ENCODE measurements at regions not wholly inside any gene's neighbourhood (a gene's known extent, or its start where the extent isn't known, plus 50 kb on each side); places are given as distances from the start of the nearest gene placed in this dataset. TPM values are rescaled to one million over a fixed set of nuclear protein-coding genes. Genes with fewer than 3 reads are reported as not detected.

DNA sequence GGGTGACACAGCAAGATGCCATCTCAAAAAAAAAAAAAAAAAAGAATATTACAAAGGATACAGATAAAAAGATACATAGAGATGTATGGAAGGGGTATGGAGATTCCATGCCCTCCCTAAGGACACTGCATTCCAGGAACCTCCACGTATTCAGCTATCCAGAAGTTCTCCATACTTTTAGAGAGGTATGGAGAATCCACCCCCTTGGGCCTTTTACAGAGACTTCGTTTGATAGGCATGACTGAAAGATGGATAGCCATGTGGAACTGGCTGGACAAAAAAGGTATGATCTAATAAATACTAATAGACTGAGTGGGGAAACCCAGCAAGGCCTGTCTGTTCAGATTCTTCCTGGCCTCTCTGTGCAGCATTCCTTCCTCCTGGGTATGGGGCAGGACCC lies 56.6 kb upstream of the DMRT1 start:
- H3K4me1 ChIP-seq, result no peaks in the 10 kb centered on the region
- H3K4me3 ChIP-seq, result no peak overlapping the region
- H3K36me3 ChIP-seq, result no peaks in the 10 kb centered on the region
- intact Hi-C loops (cut with DNase I), result no loop called here
- no peak for DNase-seq (ENCODE audit: extremely low spot score in 2 of 2)
- no peaks in the 10 kb centered on the region for H3K27me3 ChIP-seq
- TF ChIP-seq POLR2A (IDR thresholded peaks at IDR 0.05), result no peak
- TF ChIP-seq, protein P1, sequence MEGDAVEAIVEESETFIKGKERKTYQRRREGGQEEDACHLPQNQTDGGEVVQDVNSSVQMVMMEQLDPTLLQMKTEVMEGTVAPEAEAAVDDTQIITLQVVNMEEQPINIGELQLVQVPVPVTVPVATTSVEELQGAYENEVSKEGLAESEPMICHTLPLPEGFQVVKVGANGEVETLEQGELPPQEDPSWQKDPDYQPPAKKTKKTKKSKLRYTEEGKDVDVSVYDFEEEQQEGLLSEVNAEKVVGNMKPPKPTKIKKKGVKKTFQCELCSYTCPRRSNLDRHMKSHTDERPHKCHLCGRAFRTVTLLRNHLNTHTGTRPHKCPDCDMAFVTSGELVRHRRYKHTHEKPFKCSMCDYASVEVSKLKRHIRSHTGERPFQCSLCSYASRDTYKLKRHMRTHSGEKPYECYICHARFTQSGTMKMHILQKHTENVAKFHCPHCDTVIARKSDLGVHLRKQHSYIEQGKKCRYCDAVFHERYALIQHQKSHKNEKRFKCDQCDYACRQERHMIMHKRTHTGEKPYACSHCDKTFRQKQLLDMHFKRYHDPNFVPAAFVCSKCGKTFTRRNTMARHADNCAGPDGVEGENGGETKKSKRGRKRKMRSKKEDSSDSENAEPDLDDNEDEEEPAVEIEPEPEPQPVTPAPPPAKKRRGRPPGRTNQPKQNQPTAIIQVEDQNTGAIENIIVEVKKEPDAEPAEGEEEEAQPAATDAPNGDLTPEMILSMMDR (IDR thresholded peaks at IDR 0.05), result no peak
- TF ChIP-seq POLR2AphosphoS5 (IDR thresholded peaks at IDR 0.05; ENCODE audit: insufficient read depth in 1 of 2, low read depth in 1 of 2), result no peak
- H3K27ac ChIP-seq, result no peak overlapping the region
- H3K9me3 ChIP-seq, result no peaks in the 10 kb centered on the region

DNA sequence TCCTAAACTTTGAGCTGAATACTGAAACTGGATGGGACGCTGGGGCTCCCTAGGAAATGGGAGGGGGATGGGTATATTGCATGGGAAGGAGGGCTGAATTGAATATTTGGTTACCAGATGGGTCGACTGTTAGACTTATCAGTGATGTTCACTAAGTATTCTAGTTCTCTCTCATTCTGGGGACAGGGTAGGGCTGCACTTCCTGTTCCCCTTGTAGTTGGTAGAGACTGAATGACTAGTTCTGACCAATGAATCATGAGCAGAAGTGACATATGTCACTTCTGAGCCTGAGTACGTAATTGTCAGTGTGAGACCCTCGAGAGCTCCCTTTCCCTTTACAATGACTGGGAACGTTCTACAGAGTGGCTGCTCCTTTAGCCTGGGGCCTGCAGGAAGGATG lies 55.5 kb upstream of the DMRT1 start:
- DNase-seq (ENCODE audit: extremely low spot score in 2 of 2), result no peak
- H3K36me3 ChIP-seq, result no peaks in the 10 kb centered on the region
- TF ChIP-seq, protein P1 (IDR thresholded peaks at IDR 0.05), result no peak
- no peaks in the 10 kb centered on the region for H3K27me3 ChIP-seq
- no peaks in the 10 kb centered on the region for H3K4me1 ChIP-seq
- H3K4me3 ChIP-seq, result no peak overlapping the region
- intact Hi-C loops (cut with DNase I), result no loop called here
- no peaks in the 10 kb centered on the region for H3K9me3 ChIP-seq
- H3K27ac ChIP-seq, result no peak overlapping the region

DNA sequence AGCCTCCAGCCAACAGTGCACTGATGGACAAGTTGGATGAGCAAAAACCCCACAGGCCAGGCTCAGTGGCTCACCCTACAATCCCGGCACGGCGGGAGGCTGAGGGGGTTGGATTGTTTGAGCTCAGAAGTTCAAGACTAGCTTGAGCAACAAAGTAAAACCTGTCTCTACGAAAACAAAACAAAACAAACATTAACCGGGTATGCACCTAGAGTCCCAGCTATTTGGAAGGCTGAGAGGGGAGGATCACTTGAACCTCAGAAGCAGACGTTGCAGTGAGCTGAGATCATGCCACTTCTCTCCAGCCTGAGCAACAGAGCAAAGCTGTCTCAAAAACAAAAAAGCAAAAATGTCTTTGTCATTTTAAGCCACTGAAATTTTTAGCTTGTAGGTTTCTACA lies 55.1 kb upstream of the DMRT1 start:
- DNase-seq (ENCODE audit: extremely low spot score in 2 of 2), result no peak
- Histone ChIP-seq H3K9me3 (no peaks in the 10 kb centered on the region), H3K27me3 (no peaks in the 10 kb centered on the region), H3K27ac (no peak overlapping the region), H3K4me1 (no peaks in the 10 kb centered on the region), H3K36me3 (no peaks in the 10 kb centered on the region), H3K4me3 (no peak overlapping the region)
- intact Hi-C loops (cut with DNase I), result no loop called here
- TF ChIP-seq POLR2A (IDR thresholded peaks at IDR 0.05) (no peak), POLR2AphosphoS5 (IDR thresholded peaks at IDR 0.05; ENCODE audit: insufficient read depth in 1 of 2, low read depth in 1 of 2) (no peak)
- TF ChIP-seq, protein P1 (IDR thresholded peaks at IDR 0.05), result no peak

DNA sequence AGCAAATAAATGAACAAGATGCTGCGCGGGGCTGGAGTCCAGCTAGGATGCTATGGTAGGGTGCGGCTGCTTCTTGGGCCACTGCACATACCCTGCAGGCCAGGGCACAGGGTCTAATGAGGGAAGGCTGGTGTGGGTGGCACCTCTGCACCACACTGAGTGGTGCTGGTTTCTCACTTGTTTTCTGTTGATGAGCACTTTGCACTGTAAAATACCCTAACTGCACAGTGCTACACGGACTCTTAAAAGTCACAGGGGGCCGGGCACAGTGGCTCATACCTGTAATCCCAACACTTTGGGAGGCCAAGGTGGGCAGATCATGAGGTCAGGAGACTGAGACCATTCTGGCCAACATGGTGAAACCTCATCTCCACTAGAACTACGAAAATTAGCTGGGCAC lies 52.7 kb upstream of the DMRT1 start:
- intact Hi-C loops (cut with DNase I), result no loop called here
- Histone ChIP-seq H3K27me3 (no peaks in the 10 kb centered on the region), H3K4me3 (no peak overlapping the region), H3K36me3 (no peaks in the 10 kb centered on the region), H3K27ac (no peak overlapping the region), H3K9me3 (no peaks in the 10 kb centered on the region), H3K4me1 (no peaks in the 10 kb centered on the region)
- no peak for DNase-seq (ENCODE audit: extremely low spot score in 2 of 2)
- TF ChIP-seq POLR2A (IDR thresholded peaks at IDR 0.05), result no peak
- TF ChIP-seq, protein P1 (IDR thresholded peaks at IDR 0.05), result no peak
- TF ChIP-seq POLR2AphosphoS5 (IDR thresholded peaks at IDR 0.05; ENCODE audit: insufficient read depth in 1 of 2, low read depth in 1 of 2), result no peak

Small RNA genes lying in the stretch of these regions (small RNA-seq; reads per million reads assigned to genes)
- gene AL392089.1, result not detected
- not detected for gene RNU6-1327P
